ENCODE measurements at regions not wholly inside any gene's neighbourhood (a gene's known extent, or its start where the extent isn't known, plus 50 kb on each side); places are given as distances from the start of the nearest gene placed in this dataset.
"Not testable (repeated sequence)": the region's sequence is repeated elsewhere in the genome, so short reads cannot be mapped to it uniquely, and the experiment has no call there.

DNA sequence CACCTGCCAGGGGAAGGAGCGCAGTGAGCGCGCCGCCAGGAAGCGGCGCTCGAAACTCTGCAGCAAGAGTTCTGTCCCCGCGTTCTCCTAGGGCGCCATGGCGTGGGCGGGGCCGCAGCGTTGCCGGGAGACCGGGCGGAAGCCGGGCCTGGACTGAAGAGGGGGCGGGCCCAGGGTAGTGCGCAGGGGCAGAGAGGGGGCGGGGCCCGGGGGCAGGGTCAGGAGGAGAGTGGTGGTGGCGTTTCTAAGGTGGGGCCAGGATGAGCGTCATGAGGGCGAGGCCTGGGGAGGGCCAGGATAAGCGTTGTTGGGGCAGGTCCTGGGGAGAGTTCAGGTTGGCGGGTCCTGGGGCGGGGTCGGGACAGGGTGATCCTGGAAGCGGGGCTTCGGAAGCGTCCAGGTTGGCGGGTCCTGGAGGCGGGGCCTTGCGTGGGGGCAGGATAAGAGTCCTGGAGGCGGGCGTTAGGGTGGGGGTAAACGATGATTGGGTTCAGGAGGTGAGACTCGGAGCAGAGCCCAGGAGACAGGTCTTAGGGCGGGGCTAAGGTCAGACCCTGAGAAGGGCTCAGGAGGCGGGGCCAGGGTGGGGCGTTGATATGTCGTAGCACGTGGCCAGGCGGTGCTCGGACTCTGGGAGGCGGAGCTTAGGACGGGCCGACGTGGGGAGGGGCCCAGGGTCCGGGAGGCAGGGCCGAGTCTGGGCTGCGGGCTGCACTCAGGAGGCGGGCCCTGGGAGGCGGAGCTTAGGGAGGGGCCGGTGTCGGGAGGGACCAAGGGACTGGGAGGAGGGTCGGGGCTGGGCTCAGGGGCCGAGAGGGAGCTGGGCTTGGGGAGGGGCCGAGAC is 189.4 kb downstream of the ADRA2C start:
- peak; percentile 47 for TF ChIP-seq POLR2A (IDR thresholded peaks at IDR 0.05; ENCODE audit: extremely low read depth, insufficient read length)
- TF ChIP-seq, protein P1, sequence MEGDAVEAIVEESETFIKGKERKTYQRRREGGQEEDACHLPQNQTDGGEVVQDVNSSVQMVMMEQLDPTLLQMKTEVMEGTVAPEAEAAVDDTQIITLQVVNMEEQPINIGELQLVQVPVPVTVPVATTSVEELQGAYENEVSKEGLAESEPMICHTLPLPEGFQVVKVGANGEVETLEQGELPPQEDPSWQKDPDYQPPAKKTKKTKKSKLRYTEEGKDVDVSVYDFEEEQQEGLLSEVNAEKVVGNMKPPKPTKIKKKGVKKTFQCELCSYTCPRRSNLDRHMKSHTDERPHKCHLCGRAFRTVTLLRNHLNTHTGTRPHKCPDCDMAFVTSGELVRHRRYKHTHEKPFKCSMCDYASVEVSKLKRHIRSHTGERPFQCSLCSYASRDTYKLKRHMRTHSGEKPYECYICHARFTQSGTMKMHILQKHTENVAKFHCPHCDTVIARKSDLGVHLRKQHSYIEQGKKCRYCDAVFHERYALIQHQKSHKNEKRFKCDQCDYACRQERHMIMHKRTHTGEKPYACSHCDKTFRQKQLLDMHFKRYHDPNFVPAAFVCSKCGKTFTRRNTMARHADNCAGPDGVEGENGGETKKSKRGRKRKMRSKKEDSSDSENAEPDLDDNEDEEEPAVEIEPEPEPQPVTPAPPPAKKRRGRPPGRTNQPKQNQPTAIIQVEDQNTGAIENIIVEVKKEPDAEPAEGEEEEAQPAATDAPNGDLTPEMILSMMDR (IDR thresholded peaks at IDR 0.05; ENCODE audit: low read depth, low read length), result not testable (repeated sequence)
- TF ChIP-seq, protein P2, sequence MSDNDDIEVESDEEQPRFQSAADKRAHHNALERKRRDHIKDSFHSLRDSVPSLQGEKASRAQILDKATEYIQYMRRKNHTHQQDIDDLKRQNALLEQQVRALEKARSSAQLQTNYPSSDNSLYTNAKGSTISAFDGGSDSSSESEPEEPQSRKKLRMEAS (IDR thresholded peaks at IDR 0.05; ENCODE audit: low read depth, low read length), result peak; percentile 92

All from NB4 (cell line).